Erythroblast (primary cell): ENCODE measurements at regions not wholly inside any gene's neighbourhood (a gene's known extent, or its start where the extent isn't known, plus 50 kb on each side); places are given as distances from the start of the nearest gene placed in this dataset.

Experiments used
- DNase-seq, 2 experiments: peaks; one replicate each; lab custom pipeline; 2025; lab: John Stamatoyannopoulos, UW
- GATA1 ChIP-seq: IDR thresholded peaks from 2 replicates; pipeline ENCODE4 v1.6.1; 2011; ENCODE audit warnings: low read depth, mild to moderate bottlenecking, control low read depth, low read length, moderate library complexity
- POLR2A ChIP-seq: IDR thresholded peaks from 2 replicates; pipeline ENCODE4 v1.6.1; 2011; ENCODE audit warnings: mild to moderate bottlenecking, low read length

DNA sequence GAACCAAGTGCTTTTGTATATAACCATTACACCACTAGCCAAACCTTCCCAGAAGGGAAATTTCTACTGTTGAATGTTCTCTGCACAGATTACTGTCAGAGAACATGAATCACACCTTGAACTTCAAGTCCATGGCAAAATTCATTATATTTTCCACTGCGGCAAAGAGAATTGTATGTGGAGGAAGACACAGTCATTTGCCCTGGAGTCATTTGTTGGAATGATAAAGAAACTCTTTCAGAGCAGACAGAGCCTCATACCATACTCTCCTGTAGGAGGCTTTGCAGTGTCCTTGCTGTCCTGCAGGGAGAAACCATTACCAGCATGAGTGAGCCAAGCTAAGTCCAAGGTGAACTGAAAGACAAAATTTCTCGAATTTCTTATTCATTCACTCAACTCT, 369.0 kb downstream of the ARHGEF28 start:
- TF ChIP-seq POLR2A (no peak), GATA1 (no peak)
- no peak for DNase-seq
